SK-N-MC (cell line): ENCODE measurements at regions not wholly inside any gene's neighbourhood (a gene's known extent, or its start where the extent isn't known, plus 50 kb on each side); places are given as distances from the start of the nearest gene placed in this dataset.

Experiments used
- EZH2 ChIP-seq: fragments of 200-600 bp; sonication (generic); IDR thresholded peaks from one replicate; pipeline ENCODE4 v1.6.1; 2017; ENCODE audit warnings: antibody characterized with exemption
- FOXP2 ChIP-seq: optimal IDR thresholded peaks from 2 replicates; pipeline ENCODE3; 2011; ENCODE audit warnings: mild to moderate bottlenecking, moderate library complexity; ENCODE audit not compliant: insufficient read depth; ENCODE audit errors: extremely low read length, control extremely low read depth
- POLR2AphosphoS5 ChIP-seq: IDR thresholded peaks from 2 replicates; pipeline ENCODE4 v1.6.1; 2012; ENCODE audit warnings: mild to moderate bottlenecking, low read depth, low read length, borderline replicate concordance

- no peak for TF ChIP-seq POLR2AphosphoS5
- no peak for TF ChIP-seq EZH2
- no peak for TF ChIP-seq FOXP2
Measured at GRCh38 chr6:168136001-168136400, 57.0 kb upstream of the FRMD1 start.
